Neural progenitor cell (in vitro differentiated cells): ENCODE measurements at regions not wholly inside any gene's neighbourhood (a gene's known extent, or its start where the extent isn't known, plus 50 kb on each side); places are given as distances from the start of the nearest gene placed in this dataset.
A peak's percentile ranks its signal among the peaks of the same experiment; 100 is the strongest.

ENCODE experiments used
- DNase-seq: peaks from one replicate; pipeline ENCODE4 v3.0.0-alpha.2; 2016; ENCODE audit warnings: low spot score
- H2AFZ ChIP-seq: fragments of 200-600 bp; sonication (generic); replicated peaks from 2 replicates; pipeline ENCODE4 v1.6.1; 2016; ENCODE audit warnings: antibody characterized with exemption
- H3F3A ChIP-seq: fragments of 200-600 bp; sonication (generic); 2 replicates; pipeline ENCODE4 v1.6.1; 2016; ENCODE audit warnings: antibody characterized with exemption, low read depth
- H3K27ac ChIP-seq: fragments of 200-600 bp; sonication (generic); 2 replicates; pipeline ENCODE4 v1.5.1; 2016; ENCODE audit warnings: mild to moderate bottlenecking
- H3K27me3 ChIP-seq: fragments of 200-600 bp; sonication (generic); 2 replicates; pipeline ENCODE4 v1.6.1; 2016; ENCODE audit warnings: mild to moderate bottlenecking, moderate library complexity
- H3K36me3 ChIP-seq: fragments of 200-600 bp; sonication (generic); 2 replicates; pipeline ENCODE4 v1.5.1; 2016
- H3K4me1 ChIP-seq: fragments of 200-600 bp; sonication (generic); 2 replicates; pipeline ENCODE4 v1.6.1; 2016; ENCODE audit warnings: mixed run types
- H3K4me2 ChIP-seq: fragments of 200-600 bp; sonication (generic); 2 replicates; pipeline ENCODE4 v1.6.1; 2016
- H3K4me3 ChIP-seq: fragments of 200-600 bp; sonication (generic); 2 replicates; pipeline ENCODE4 v1.5.1; 2016
- H3K79me2 ChIP-seq: fragments of 200-600 bp; sonication (generic); 2 replicates; pipeline ENCODE4 v1.6.1; 2016; ENCODE audit warnings: low read depth
- H3K9ac ChIP-seq: fragments of 200-600 bp; sonication (generic); 2 replicates; pipeline ENCODE4 v1.6.1; 2016
- H3K9me3 ChIP-seq: fragments of 200-600 bp; sonication (generic); 2 replicates; pipeline ENCODE4 v1.5.1; 2016; ENCODE audit warnings: low read depth
- H4K20me1 ChIP-seq: fragments of 200-600 bp; sonication (generic); 2 replicates; pipeline ENCODE4 v1.6.1; 2016; ENCODE audit warnings: low read depth
- H3K27ac Mint-ChIP-seq: 3 replicates; pipeline ENCODE4 v1.8.0; 2021; ENCODE audit warnings: mixed read lengths
- H3K27me3 Mint-ChIP-seq: 2 replicates; pipeline ENCODE4 v1.8.0; 2022; ENCODE audit warnings: low read depth, mild to moderate bottlenecking, inconsistent platforms, moderate library complexity, mixed read lengths; ENCODE audit not compliant: insufficient read depth
- H3K36me3 Mint-ChIP-seq: 3 replicates; pipeline ENCODE4 v1.8.0; 2021; ENCODE audit warnings: mixed read lengths
- H3K4me1 Mint-ChIP-seq: 3 replicates; pipeline ENCODE4 v1.8.0; 2021; ENCODE audit warnings: mixed read lengths
- H3K4me3 Mint-ChIP-seq: 3 replicates; pipeline ENCODE4 v1.8.0; 2021; ENCODE audit warnings: mild to moderate bottlenecking, moderate library complexity, mixed read lengths
- H3K9me3 Mint-ChIP-seq: 3 replicates; pipeline ENCODE4 v1.8.0; 2020; ENCODE audit warnings: mixed read lengths
- EZH2 ChIP-seq: fragments of 200-600 bp; sonication (generic); IDR thresholded peaks from 2 replicates; pipeline ENCODE4 v1.6.1; 2017; ENCODE audit warnings: antibody characterized with exemption, mild to moderate bottlenecking, moderate library complexity
- EZH2phosphoT487 ChIP-seq: fragments of 200-600 bp; sonication (generic); IDR thresholded peaks from 2 replicates; pipeline ENCODE4 v1.6.1; 2017; ENCODE audit warnings: antibody characterized with exemption
- TF ChIP-seq, protein P1 (sequence below): fragments of 200-600 bp; sonication (generic); IDR thresholded peaks from 2 replicates; pipeline ENCODE4 v1.5.1; 2017; ENCODE audit warnings: antibody characterized with exemption, mild to moderate bottlenecking

DNA sequence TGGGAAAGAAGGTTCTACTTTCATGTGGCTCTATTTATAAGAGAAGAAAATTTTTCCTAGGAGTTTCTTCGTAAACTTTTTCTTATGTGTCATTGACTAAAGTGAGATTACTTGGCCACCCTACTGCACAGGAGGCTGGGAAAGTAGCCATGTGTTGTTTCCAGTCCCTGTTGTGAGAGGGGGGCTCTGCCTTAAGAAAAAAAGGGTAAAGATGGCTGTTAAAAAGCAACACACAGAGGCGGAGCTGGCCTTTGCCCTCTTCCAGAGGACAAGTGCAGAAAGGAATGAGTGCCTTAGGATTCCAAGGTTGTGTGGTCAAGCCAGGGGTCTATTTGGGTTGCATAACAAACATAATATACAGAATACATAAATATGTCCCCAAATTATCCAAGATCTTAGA is 230.0 kb upstream of the CXCR4 start:
- H3K9me3 Mint-ChIP-seq: peaks cover 15% of the 10 kb centered on the region
- no peaks in the 10 kb centered on the region for H4K20me1 ChIP-seq
- H3K4me3 Mint-ChIP-seq: no peak overlapping the region
- H3K27ac Mint-ChIP-seq: no peak overlapping the region
- no peaks in the 10 kb centered on the region for H3K27me3 ChIP-seq
- no peak overlapping the region for H3K27ac ChIP-seq
- no peaks in the 10 kb centered on the region for H3K4me1 ChIP-seq
- no peak for TF ChIP-seq EZH2
- TF ChIP-seq, protein P1, sequence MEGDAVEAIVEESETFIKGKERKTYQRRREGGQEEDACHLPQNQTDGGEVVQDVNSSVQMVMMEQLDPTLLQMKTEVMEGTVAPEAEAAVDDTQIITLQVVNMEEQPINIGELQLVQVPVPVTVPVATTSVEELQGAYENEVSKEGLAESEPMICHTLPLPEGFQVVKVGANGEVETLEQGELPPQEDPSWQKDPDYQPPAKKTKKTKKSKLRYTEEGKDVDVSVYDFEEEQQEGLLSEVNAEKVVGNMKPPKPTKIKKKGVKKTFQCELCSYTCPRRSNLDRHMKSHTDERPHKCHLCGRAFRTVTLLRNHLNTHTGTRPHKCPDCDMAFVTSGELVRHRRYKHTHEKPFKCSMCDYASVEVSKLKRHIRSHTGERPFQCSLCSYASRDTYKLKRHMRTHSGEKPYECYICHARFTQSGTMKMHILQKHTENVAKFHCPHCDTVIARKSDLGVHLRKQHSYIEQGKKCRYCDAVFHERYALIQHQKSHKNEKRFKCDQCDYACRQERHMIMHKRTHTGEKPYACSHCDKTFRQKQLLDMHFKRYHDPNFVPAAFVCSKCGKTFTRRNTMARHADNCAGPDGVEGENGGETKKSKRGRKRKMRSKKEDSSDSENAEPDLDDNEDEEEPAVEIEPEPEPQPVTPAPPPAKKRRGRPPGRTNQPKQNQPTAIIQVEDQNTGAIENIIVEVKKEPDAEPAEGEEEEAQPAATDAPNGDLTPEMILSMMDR: no peak
- TF ChIP-seq EZH2phosphoT487: no peak
- no peaks in the 10 kb centered on the region for H3K9me3 ChIP-seq
- no peaks in the 10 kb centered on the region for H3K4me1 Mint-ChIP-seq
- peaks cover 4% of the 10 kb centered on the region for H3K27me3 Mint-ChIP-seq
- H3K9ac ChIP-seq: no peak overlapping the region
- no peaks in the 10 kb centered on the region for H3K36me3 ChIP-seq
- H3K36me3 Mint-ChIP-seq: no peaks in the 10 kb centered on the region
- no peak overlapping the region for H2AFZ ChIP-seq
- no peak overlapping the region for H3K4me2 ChIP-seq
- H3K79me2 ChIP-seq: no peaks in the 10 kb centered on the region
- DNase-seq: peak; percentile 19
- no peak overlapping the region for H3K4me3 ChIP-seq
- H3F3A ChIP-seq: peaks cover 9% of the 10 kb centered on the region

DNA sequence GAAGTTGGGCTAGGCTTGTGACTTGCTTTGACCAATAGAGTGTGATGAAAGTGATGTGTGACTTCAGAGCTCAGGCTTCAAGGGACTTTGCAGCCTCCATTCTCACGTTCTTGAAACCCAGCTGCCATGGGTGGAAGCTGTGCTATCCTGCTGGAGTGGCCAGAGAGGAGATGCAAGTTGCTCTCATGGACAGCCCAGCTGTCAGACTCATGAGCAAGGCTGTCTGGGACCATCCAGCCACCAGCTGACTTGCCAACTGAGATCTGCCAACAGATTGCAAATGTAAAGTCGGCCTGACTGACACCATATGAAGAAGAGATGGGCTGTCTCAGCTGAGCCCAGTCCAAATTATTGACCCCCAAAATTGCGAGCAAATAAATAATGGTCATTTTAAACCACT is 226.4 kb upstream of the CXCR4 start:
- Histone ChIP-seq H3K79me2 (no peaks in the 10 kb centered on the region), H3K27me3 (no peaks in the 10 kb centered on the region), H3K4me2 (no peak overlapping the region), H2AFZ (no peak overlapping the region), H3K9ac (no peak overlapping the region), H3K9me3 (no peaks in the 10 kb centered on the region), H3K4me3 (no peak overlapping the region), H3K36me3 (peaks cover under 1% of the 10 kb centered on the region), H4K20me1 (no peaks in the 10 kb centered on the region), H3K4me1 (no peaks in the 10 kb centered on the region), H3F3A (peaks cover 9% of the 10 kb centered on the region), H3K27ac (no peak overlapping the region)
- DNase-seq: no peak
- Mint-ChIP-seq H3K9me3 (peaks cover 3% of the 10 kb centered on the region), H3K36me3 (no peaks in the 10 kb centered on the region), H3K27ac (no peak overlapping the region), H3K4me1 (no peaks in the 10 kb centered on the region), H3K4me3 (no peak overlapping the region), H3K27me3 (peaks cover 4% of the 10 kb centered on the region)
- TF ChIP-seq, protein P1: no peak
- TF ChIP-seq EZH2phosphoT487 (no peak), EZH2 (no peak)

DNA sequence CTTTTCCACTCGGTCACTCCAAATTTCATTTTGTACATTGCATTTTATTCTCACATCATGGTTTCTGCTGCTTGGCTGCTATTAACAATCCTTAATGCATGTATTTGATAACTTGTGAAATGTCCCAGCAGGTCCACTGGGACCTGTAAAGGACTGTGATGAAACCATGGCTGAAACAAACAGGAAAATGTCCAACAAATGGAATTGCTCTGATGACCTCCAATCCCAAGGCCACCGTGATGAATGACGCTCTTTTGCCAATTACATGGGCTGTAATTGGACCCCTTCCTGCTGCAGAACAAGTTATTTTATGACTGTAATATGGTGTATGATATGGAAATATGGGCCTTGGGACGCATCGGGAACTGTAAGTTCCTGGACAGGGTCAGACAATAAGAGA is 224.2 kb upstream of the CXCR4 start:
- Mint-ChIP-seq H3K4me1 (no peaks in the 10 kb centered on the region), H3K9me3 (peaks cover 14% of the 10 kb centered on the region), H3K27ac (no peak overlapping the region), H3K27me3 (peaks cover 2% of the 10 kb centered on the region), H3K36me3 (no peaks in the 10 kb centered on the region), H3K4me3 (no peak overlapping the region)
- no peak overlapping the region for H3K4me2 ChIP-seq
- H2AFZ ChIP-seq: no peak overlapping the region
- no peaks in the 10 kb centered on the region for H3K4me1 ChIP-seq
- peaks cover 3% of the 10 kb centered on the region for H3K36me3 ChIP-seq
- H3K27ac ChIP-seq: no peak overlapping the region
- H3K79me2 ChIP-seq: no peaks in the 10 kb centered on the region
- TF ChIP-seq, protein P1: no peak
- no peak for TF ChIP-seq EZH2phosphoT487
- TF ChIP-seq EZH2: no peak
- H3F3A ChIP-seq: peaks cover 4% of the 10 kb centered on the region
- H3K9me3 ChIP-seq: peaks cover 6% of the 10 kb centered on the region
- no peaks in the 10 kb centered on the region for H3K27me3 ChIP-seq
- no peak overlapping the region for H3K9ac ChIP-seq
- H4K20me1 ChIP-seq: no peaks in the 10 kb centered on the region
- DNase-seq: no peak
- H3K4me3 ChIP-seq: no peak overlapping the region

DNA sequence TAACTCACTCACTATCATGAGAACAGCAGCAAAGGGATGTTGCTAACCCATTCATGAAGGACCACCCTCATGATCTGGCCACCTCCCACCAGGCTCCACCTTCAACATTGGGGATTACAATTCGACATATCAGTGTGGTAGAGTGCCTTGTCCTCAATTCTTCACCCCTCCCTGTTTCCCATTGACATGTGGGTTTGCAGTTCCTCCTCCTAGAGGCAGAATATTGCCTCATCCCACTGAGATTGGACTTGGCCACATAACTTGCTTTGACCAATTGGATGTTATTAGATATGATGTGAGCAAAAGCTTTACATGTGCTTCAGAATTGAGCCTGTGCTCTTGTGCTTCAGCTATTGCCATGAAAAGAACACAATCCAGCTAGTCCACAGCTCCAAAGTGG is 217.0 kb upstream of the CXCR4 start:
- no peaks in the 10 kb centered on the region for H3K4me1 ChIP-seq
- H4K20me1 ChIP-seq: no peaks in the 10 kb centered on the region
- H3K27ac ChIP-seq: no peak overlapping the region
- no peak overlapping the region for H3K4me3 Mint-ChIP-seq
- TF ChIP-seq EZH2phosphoT487 (no peak), EZH2 (no peak)
- TF ChIP-seq, protein P1: no peak
- H3K4me1 Mint-ChIP-seq: no peaks in the 10 kb centered on the region
- no peaks in the 10 kb centered on the region for H3F3A ChIP-seq
- H3K27ac Mint-ChIP-seq: no peak overlapping the region
- peaks cover 6% of the 10 kb centered on the region for H3K27me3 Mint-ChIP-seq
- no peak overlapping the region for H3K9ac ChIP-seq
- no peak for DNase-seq
- peaks cover 19% of the 10 kb centered on the region for H3K9me3 Mint-ChIP-seq
- no peaks in the 10 kb centered on the region for H3K79me2 ChIP-seq
- H3K27me3 ChIP-seq: no peaks in the 10 kb centered on the region
- no peak overlapping the region for H3K4me2 ChIP-seq
- peaks cover 6% of the 10 kb centered on the region for H3K9me3 ChIP-seq
- H3K4me3 ChIP-seq: no peak overlapping the region
- peaks cover 3% of the 10 kb centered on the region for H3K36me3 ChIP-seq
- H2AFZ ChIP-seq: no peak overlapping the region
- no peaks in the 10 kb centered on the region for H3K36me3 Mint-ChIP-seq
